Uterus (tissue), 2 donors: ENCODE measurements at regions not wholly inside any gene's neighbourhood (a gene's known extent, or its start where the extent isn't known, plus 50 kb on each side); places are given as distances from the start of the nearest gene placed in this dataset.
"Not testable (repeated sequence)": the region's sequence is repeated elsewhere in the genome, so short reads cannot be mapped to it uniquely, and the experiment has no call there.

Experiments
- CTCF ChIP-seq, 4 experiments: fragments of 200-600 bp in 2 of 4; fragments of 450-650 bp in 2 of 4; sonication (generic) in 2 of 4; IDR thresholded peaks; one replicate each; pipeline ENCODE4 v1.5.1; 2016 to 2019; ENCODE audit warnings: antibody characterized with exemption in 4 of 4, mild to moderate bottlenecking in 2 of 4, moderate library complexity in 1 of 4
- POLR2A ChIP-seq, 2 donors: fragments of 450-650 bp; IDR thresholded peaks; one replicate each; pipeline ENCODE4 v1.6.1; 2016; ENCODE audit warnings: antibody characterized with exemption in 2 of 2, mild to moderate bottlenecking in 1 of 2, moderate library complexity in 1 of 2

- not testable (repeated sequence) for TF ChIP-seq CTCF, POLR2A (IDR thresholded peaks at IDR 0.05)
Observed at GRCh38 chr21:5139528-5139927, 5381.9 kb upstream of the TPTE start.
